Lower leg skin (tissue), 3 donors: ENCODE measurements at regions not wholly inside any gene's neighbourhood (a gene's known extent, or its start where the extent isn't known, plus 50 kb on each side); places are given as distances from the start of the nearest gene placed in this dataset.

Source experiments
- POLR2A ChIP-seq, 2 donors: fragments of 450-650 bp; IDR thresholded peaks; one replicate each; pipeline ENCODE4 v1.6.1; 2016 to 2017; ENCODE audit warnings: antibody characterized with exemption in 2 of 2, mild to moderate bottlenecking in 1 of 2, moderate library complexity in 1 of 2
- TF ChIP-seq, protein P1 (sequence below), 3 donors: fragments of 450-650 bp; IDR thresholded peaks; one replicate each; pipeline ENCODE4 v1.5.1; 2016; ENCODE audit warnings: antibody characterized with exemption in 3 of 3, mild to moderate bottlenecking in 3 of 3, moderate library complexity in 2 of 3

DNA sequence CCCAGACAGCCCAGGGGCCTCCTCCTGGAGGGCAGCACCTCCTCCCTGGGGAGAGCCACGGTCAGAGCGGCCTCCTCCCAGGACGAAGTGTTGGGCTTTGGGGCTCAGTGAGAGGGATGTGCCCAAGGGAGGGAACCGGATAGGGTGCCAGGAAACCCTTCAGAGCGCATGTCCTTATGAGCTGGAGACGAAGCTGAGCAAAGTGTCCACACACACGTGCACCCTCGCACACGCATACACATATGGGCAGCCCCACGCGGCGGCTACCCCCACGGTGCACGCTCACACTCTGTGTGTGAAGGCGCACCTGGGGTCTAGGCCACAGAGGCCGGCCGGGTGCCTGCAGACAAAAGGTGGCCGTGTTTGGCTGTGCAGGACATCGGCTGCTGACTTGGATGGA lies 106.1 kb upstream of the HDAC4 start:
- TF ChIP-seq, protein P1, sequence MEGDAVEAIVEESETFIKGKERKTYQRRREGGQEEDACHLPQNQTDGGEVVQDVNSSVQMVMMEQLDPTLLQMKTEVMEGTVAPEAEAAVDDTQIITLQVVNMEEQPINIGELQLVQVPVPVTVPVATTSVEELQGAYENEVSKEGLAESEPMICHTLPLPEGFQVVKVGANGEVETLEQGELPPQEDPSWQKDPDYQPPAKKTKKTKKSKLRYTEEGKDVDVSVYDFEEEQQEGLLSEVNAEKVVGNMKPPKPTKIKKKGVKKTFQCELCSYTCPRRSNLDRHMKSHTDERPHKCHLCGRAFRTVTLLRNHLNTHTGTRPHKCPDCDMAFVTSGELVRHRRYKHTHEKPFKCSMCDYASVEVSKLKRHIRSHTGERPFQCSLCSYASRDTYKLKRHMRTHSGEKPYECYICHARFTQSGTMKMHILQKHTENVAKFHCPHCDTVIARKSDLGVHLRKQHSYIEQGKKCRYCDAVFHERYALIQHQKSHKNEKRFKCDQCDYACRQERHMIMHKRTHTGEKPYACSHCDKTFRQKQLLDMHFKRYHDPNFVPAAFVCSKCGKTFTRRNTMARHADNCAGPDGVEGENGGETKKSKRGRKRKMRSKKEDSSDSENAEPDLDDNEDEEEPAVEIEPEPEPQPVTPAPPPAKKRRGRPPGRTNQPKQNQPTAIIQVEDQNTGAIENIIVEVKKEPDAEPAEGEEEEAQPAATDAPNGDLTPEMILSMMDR (IDR thresholded peaks at IDR 0.05): no peak
- TF ChIP-seq POLR2A (IDR thresholded peaks at IDR 0.05): no peak
